ENCODE measurements at regions not wholly inside any gene's neighbourhood (a gene's known extent, or its start where the extent isn't known, plus 50 kb on each side); places are given as distances from the start of the nearest gene placed in this dataset.
"Not testable (repeated sequence)": the region's sequence is repeated elsewhere in the genome, so short reads cannot be mapped to it uniquely, and the experiment has no call there.

- peaks cover 2% of the 10 kb centered on the region for H3K27me3 ChIP-seq (ENCODE audit: control insufficient read depth, insufficient read depth, low read length)
- no peaks in the 10 kb centered on the region for H3K4me1 ChIP-seq (ENCODE audit: control insufficient read depth, insufficient read depth, low read length)
- no peaks in the 10 kb centered on the region for H3K36me3 ChIP-seq (ENCODE audit: control insufficient read depth, insufficient read depth, low read length)
- no peak overlapping the region for H3K4me3 ChIP-seq (ENCODE audit: low read length)
- DNase-seq = no peak
- no peak overlapping the region for H3K27ac ChIP-seq (ENCODE audit: low read length)
- no CpG with 5 or more reads among the region's 1 CpG for WGBS (ENCODE audit: insufficient coverage)
- H3K9me3 ChIP-seq (replicated peaks; ENCODE audit: control insufficient read depth, low read depth, low read length) = peaks cover 2% of the 10 kb centered on the region
Measured at GRCh38 chrX:56402207-56402606, 161.2 kb upstream of the UBQLN2 start.

- Histone ChIP-seq H3K36me3 (ENCODE audit: control insufficient read depth, insufficient read depth, low read length) (no peaks in the 10 kb centered on the region), H3K4me3 (ENCODE audit: low read length) (no peak overlapping the region), H3K27ac (ENCODE audit: low read length) (no peak overlapping the region), H3K9me3 (replicated peaks; ENCODE audit: control insufficient read depth, low read depth, low read length) (peaks cover 9% of the 10 kb centered on the region), H3K4me1 (ENCODE audit: control insufficient read depth, insufficient read depth, low read length) (no peaks in the 10 kb centered on the region), H3K27me3 (ENCODE audit: control insufficient read depth, insufficient read depth, low read length) (no peaks in the 10 kb centered on the region)
- 48% methylated on average over 3 of the region's 5 CpGs for WGBS (ENCODE audit: insufficient coverage)
- no peak for DNase-seq
Measured at GRCh38 chrX:56429581-56429980, 133.8 kb upstream of the UBQLN2 start.

- not testable (repeated sequence) for H3K27me3 ChIP-seq (ENCODE audit: control insufficient read depth, insufficient read depth, low read length); DNase-seq
- WGBS (ENCODE audit: insufficient coverage) = 82% methylated on average over 7 of the region's 12 CpGs
Measured at GRCh38 chrX:56451981-56452380, 111.4 kb upstream of the UBQLN2 start.

GRCh38 chrX:56462389-56462788 is 101.0 kb upstream of the UBQLN2 start:
- no peaks in the 10 kb centered on the region for H3K36me3 ChIP-seq (ENCODE audit: control insufficient read depth, insufficient read depth, low read length)
- DNase-seq = no peak
- H3K27ac ChIP-seq (ENCODE audit: low read length) = no peak overlapping the region
- no peak overlapping the region for H3K4me3 ChIP-seq (ENCODE audit: low read length)
- no peaks in the 10 kb centered on the region for H3K9me3 ChIP-seq (replicated peaks; ENCODE audit: control insufficient read depth, low read depth, low read length)
- no peaks in the 10 kb centered on the region for H3K4me1 ChIP-seq (ENCODE audit: control insufficient read depth, insufficient read depth, low read length)
- H3K27me3 ChIP-seq (ENCODE audit: control insufficient read depth, insufficient read depth, low read length) = no peaks in the 10 kb centered on the region

More at GRCh38 chrX:56451981-56452380, 111.4 kb upstream of the UBQLN2 start:
- H3K36me3 ChIP-seq (ENCODE audit: control insufficient read depth, insufficient read depth, low read length); H3K4me1 ChIP-seq (ENCODE audit: control insufficient read depth, insufficient read depth, low read length); H3K9me3 ChIP-seq (replicated peaks; ENCODE audit: control insufficient read depth, low read depth, low read length); H3K27ac ChIP-seq (ENCODE audit: low read length); H3K4me3 ChIP-seq (ENCODE audit: low read length): not testable (repeated sequence)

- Histone ChIP-seq H3K4me3 (ENCODE audit: low read length) (no peak overlapping the region), H3K36me3 (ENCODE audit: control insufficient read depth, insufficient read depth, low read length) (no peaks in the 10 kb centered on the region), H3K4me1 (ENCODE audit: control insufficient read depth, insufficient read depth, low read length) (no peaks in the 10 kb centered on the region), H3K27me3 (ENCODE audit: control insufficient read depth, insufficient read depth, low read length) (peaks cover 8% of the 10 kb centered on the region), H3K27ac (ENCODE audit: low read length) (no peak overlapping the region), H3K9me3 (replicated peaks; ENCODE audit: control insufficient read depth, low read depth, low read length) (no peaks in the 10 kb centered on the region)
- WGBS (ENCODE audit: insufficient coverage) = 13% methylated on average over 2 of the region's 2 CpGs
- DNase-seq = no peak
Measured at GRCh38 chrX:56468441-56468840, 95.0 kb upstream of the UBQLN2 start.

- not testable (repeated sequence) for H3K36me3 ChIP-seq (ENCODE audit: control insufficient read depth, insufficient read depth, low read length); DNase-seq; H3K9me3 ChIP-seq (replicated peaks; ENCODE audit: control insufficient read depth, low read depth, low read length); H3K4me1 ChIP-seq (ENCODE audit: control insufficient read depth, insufficient read depth, low read length); H3K4me3 ChIP-seq (ENCODE audit: low read length); H3K27ac ChIP-seq (ENCODE audit: low read length)
- H3K27me3 ChIP-seq (ENCODE audit: control insufficient read depth, insufficient read depth, low read length) = peaks cover 12% of the 10 kb centered on the region
- 88% methylated on average over 7 of the region's 8 CpGs for WGBS (ENCODE audit: insufficient coverage)
Measured at GRCh38 chrX:56494923-56495322, 68.5 kb upstream of the UBQLN2 start.

- Histone ChIP-seq H3K27me3 (ENCODE audit: control insufficient read depth, insufficient read depth, low read length) (peaks cover 16% of the 10 kb centered on the region), H3K4me1 (ENCODE audit: control insufficient read depth, insufficient read depth, low read length) (no peaks in the 10 kb centered on the region), H3K9me3 (replicated peaks; ENCODE audit: control insufficient read depth, low read depth, low read length) (peaks cover 2% of the 10 kb centered on the region), H3K36me3 (ENCODE audit: control insufficient read depth, insufficient read depth, low read length) (no peaks in the 10 kb centered on the region), H3K4me3 (ENCODE audit: low read length) (no peak overlapping the region), H3K27ac (ENCODE audit: low read length) (no peak overlapping the region)
- 64% methylated on average over 1 of the region's 1 CpG for WGBS (ENCODE audit: insufficient coverage)
- DNase-seq = no peak
Measured at GRCh38 chrX:56498756-56499155, 64.7 kb upstream of the UBQLN2 start.

- H3K4me1 ChIP-seq (ENCODE audit: control insufficient read depth, insufficient read depth, low read length) = no peaks in the 10 kb centered on the region
- no CpG with 5 or more reads among the region's 3 CpGs for WGBS (ENCODE audit: insufficient coverage)
- H3K9me3 ChIP-seq (replicated peaks; ENCODE audit: control insufficient read depth, low read depth, low read length) = peaks cover 2% of the 10 kb centered on the region
- no peak for DNase-seq
- H3K4me3 ChIP-seq (ENCODE audit: low read length) = no peak overlapping the region
- H3K36me3 ChIP-seq (ENCODE audit: control insufficient read depth, insufficient read depth, low read length) = no peaks in the 10 kb centered on the region
- no peak overlapping the region for H3K27ac ChIP-seq (ENCODE audit: low read length)
- peaks cover 22% of the 10 kb centered on the region for H3K27me3 ChIP-seq (ENCODE audit: control insufficient read depth, insufficient read depth, low read length)
Measured at GRCh38 chrX:56499372-56499771, 64.1 kb upstream of the UBQLN2 start.

- DNase-seq = no peak
Measured at GRCh38 chrX:56503941-56504673, 59.3 kb upstream of the UBQLN2 start.

GRCh38 chrX:56505866-56506265 is 57.6 kb upstream of the UBQLN2 start:
- H3K27ac ChIP-seq (ENCODE audit: low read length) = no peak overlapping the region
- WGBS (ENCODE audit: insufficient coverage) = 77% methylated on average over 4 of the region's 4 CpGs
- H3K27me3 ChIP-seq (ENCODE audit: control insufficient read depth, insufficient read depth, low read length) = peaks cover 34% of the 10 kb centered on the region
- H3K36me3 ChIP-seq (ENCODE audit: control insufficient read depth, insufficient read depth, low read length) = no peaks in the 10 kb centered on the region
- peaks cover 3% of the 10 kb centered on the region for H3K9me3 ChIP-seq (replicated peaks; ENCODE audit: control insufficient read depth, low read depth, low read length)
- H3K4me1 ChIP-seq (ENCODE audit: control insufficient read depth, insufficient read depth, low read length) = no peaks in the 10 kb centered on the region
- no peak for DNase-seq
- no peak overlapping the region for H3K4me3 ChIP-seq (ENCODE audit: low read length)

More at GRCh38 chrX:56503941-56504673, 59.3 kb upstream of the UBQLN2 start:
- H3K4me1 ChIP-seq (ENCODE audit: control insufficient read depth, insufficient read depth, low read length) = no peaks in the 10 kb centered on the region
- no peak overlapping the region for H3K27ac ChIP-seq (ENCODE audit: low read length)
- no peak overlapping the region for H3K4me3 ChIP-seq (ENCODE audit: low read length)
- WGBS (ENCODE audit: insufficient coverage) = 55% methylated on average over 2 of the region's 2 CpGs
- H3K27me3 ChIP-seq (ENCODE audit: control insufficient read depth, insufficient read depth, low read length) = peaks cover 38% of the 10 kb centered on the region
- peaks cover 3% of the 10 kb centered on the region for H3K9me3 ChIP-seq (replicated peaks; ENCODE audit: control insufficient read depth, low read depth, low read length)
- H3K36me3 ChIP-seq (ENCODE audit: control insufficient read depth, insufficient read depth, low read length) = no peaks in the 10 kb centered on the region

All from muscle of leg (tissue), 3 donors.